PFSK-1 (cell line): ENCODE measurements at regions not wholly inside any gene's neighbourhood (a gene's known extent, or its start where the extent isn't known, plus 50 kb on each side); places are given as distances from the start of the nearest gene placed in this dataset.

Source experiments
- POLR2AphosphoS5 ChIP-seq: IDR thresholded peaks from 2 replicates; pipeline ENCODE4 v1.6.1; 2012; ENCODE audit warnings: low read depth, mild to moderate bottlenecking, control low read depth, low read length, moderate library complexity
- TF ChIP-seq, protein P1 (sequence below), 2 experiments: IDR thresholded peaks; 2 replicates each; pipeline versions ENCODE4 v1.6.1 to v1.8.0; 2011 to 2012; ENCODE audit warnings: low read depth in 2 of 2, low read length in 2 of 2, control low read depth in 1 of 2, inconsistent platforms in 1 of 2, mild to moderate bottlenecking in 1 of 2, moderate library complexity in 1 of 2; ENCODE audit not compliant: insufficient read depth in 1 of 2

DNA sequence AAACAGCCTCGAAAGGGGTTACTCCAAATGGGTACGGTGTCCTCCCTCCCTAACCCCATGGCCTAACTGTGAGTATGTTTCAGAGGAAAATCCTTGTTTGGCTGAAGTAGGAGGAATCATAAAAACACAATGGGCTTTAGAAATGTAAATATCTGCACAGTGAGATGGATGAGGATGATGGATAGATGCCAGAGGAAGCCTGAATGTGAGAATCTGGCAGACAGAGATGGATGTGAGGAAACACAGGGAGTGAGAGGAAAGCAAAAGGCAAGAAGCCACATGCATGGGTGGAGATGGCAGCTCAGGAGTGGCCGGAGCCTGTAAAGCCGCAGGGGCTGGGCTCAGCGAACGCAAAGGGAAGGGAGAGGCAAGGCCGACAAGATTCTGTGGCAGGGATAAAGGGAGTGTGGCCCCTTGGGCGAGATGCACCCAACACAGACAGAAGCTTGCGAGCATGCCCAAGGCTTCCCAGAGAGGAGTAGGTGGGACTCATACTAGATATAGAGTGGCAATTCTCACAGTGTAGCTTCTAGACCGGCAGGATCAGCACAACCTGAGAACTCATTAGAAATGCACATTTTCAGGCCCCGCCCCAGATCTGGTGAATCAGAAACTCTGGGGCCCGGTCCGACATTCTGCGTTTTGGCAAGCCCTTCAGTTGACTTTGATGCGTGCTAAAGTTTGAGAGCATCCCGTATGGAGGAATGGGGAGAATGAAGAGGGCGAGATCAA lies 237.3 kb upstream of the CADM1 start:
- TF ChIP-seq, protein P1, sequence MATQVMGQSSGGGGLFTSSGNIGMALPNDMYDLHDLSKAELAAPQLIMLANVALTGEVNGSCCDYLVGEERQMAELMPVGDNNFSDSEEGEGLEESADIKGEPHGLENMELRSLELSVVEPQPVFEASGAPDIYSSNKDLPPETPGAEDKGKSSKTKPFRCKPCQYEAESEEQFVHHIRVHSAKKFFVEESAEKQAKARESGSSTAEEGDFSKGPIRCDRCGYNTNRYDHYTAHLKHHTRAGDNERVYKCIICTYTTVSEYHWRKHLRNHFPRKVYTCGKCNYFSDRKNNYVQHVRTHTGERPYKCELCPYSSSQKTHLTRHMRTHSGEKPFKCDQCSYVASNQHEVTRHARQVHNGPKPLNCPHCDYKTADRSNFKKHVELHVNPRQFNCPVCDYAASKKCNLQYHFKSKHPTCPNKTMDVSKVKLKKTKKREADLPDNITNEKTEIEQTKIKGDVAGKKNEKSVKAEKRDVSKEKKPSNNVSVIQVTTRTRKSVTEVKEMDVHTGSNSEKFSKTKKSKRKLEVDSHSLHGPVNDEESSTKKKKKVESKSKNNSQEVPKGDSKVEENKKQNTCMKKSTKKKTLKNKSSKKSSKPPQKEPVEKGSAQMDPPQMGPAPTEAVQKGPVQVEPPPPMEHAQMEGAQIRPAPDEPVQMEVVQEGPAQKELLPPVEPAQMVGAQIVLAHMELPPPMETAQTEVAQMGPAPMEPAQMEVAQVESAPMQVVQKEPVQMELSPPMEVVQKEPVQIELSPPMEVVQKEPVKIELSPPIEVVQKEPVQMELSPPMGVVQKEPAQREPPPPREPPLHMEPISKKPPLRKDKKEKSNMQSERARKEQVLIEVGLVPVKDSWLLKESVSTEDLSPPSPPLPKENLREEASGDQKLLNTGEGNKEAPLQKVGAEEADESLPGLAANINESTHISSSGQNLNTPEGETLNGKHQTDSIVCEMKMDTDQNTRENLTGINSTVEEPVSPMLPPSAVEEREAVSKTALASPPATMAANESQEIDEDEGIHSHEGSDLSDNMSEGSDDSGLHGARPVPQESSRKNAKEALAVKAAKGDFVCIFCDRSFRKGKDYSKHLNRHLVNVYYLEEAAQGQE (IDR thresholded peaks at IDR 0.05; ENCODE audit: insufficient read depth in 1 of 2, low read depth in 2 of 2, low read length in 2 of 2), result no peak
- TF ChIP-seq POLR2AphosphoS5, result no peak
